HepG2 (cell line): ENCODE measurements at regions not wholly inside any gene's neighbourhood (a gene's known extent, or its start where the extent isn't known, plus 50 kb on each side); places are given as distances from the start of the nearest gene placed in this dataset.

ENCODE experiments used
- ARID4A ChIP-seq: sonication (generic); formaldehyde crosslinking; IDR thresholded peaks from 2 replicates; pipeline ENCODE4 v1.5.0; 2020; ENCODE audit warnings: mild to moderate bottlenecking, missing genetic modification reagents, borderline replicate concordance
- CBX5 ChIP-seq: sonication (generic); formaldehyde crosslinking; IDR thresholded peaks from 2 replicates; pipeline ENCODE4 v1.4.0; 2020; ENCODE audit warnings: missing genetic modification reagents, borderline replicate concordance
- DPF2 ChIP-seq: sonication (generic); formaldehyde crosslinking; IDR thresholded peaks from 2 replicates; pipeline ENCODE4 v1.4.0; 2020; ENCODE audit warnings: mild to moderate bottlenecking, low read depth, missing genetic modification reagents, borderline replicate concordance
- FOXA3 ChIP-seq: IDR thresholded peaks from 2 replicates; pipeline ENCODE4 v1.6.1; 2016; ENCODE audit warnings: missing genetic modification reagents, missing compliant biosample characterization
- GTF2F1 ChIP-seq: fragments of 150-350 bp; IDR thresholded peaks from 2 replicates; pipeline ENCODE4 v1.6.1; 2014; ENCODE audit warnings: low read length
- HNRNPK ChIP-seq: fragments of 200-400 bp; formaldehyde crosslinking; IDR thresholded peaks from 2 replicates; pipeline ENCODE4 v1.6.1; 2018; ENCODE audit warnings: low read length, low read depth, moderate library complexity, mild to moderate bottlenecking; ENCODE audit not compliant: poor library complexity, severe bottlenecking
- IRF2 ChIP-seq: IDR thresholded peaks from 2 replicates; pipeline ENCODE4 v1.6.1; 2018; ENCODE audit warnings: missing genetic modification reagents, missing compliant biosample characterization
- MAFG ChIP-seq: sonication (generic); formaldehyde crosslinking; IDR thresholded peaks from 2 replicates; pipeline ENCODE4 v1.5.1; 2020; ENCODE audit warnings: mild to moderate bottlenecking, missing genetic modification reagents
- MAFK ChIP-seq, 2 experiments: IDR thresholded peaks in 1 of 2; conservative IDR thresholded peaks in 1 of 2; 2 replicates each; pipeline ENCODE4 v1.6.1; 2011; ENCODE audit warnings: improper control_type of control experiment in 2 of 2, low read length in 2 of 2
- PRDM10 ChIP-seq: sonication (generic); formaldehyde crosslinking; IDR thresholded peaks from 2 replicates; pipeline ENCODE4 v1.4.0; 2020; ENCODE audit warnings: low read depth, missing genetic modification reagents
- PRMT3 ChIP-seq: sonication (generic); formaldehyde crosslinking; IDR thresholded peaks from 2 replicates; pipeline ENCODE4 v1.8.1; 2022; ENCODE audit warnings: low read depth, mild to moderate bottlenecking, moderate library complexity, missing genetic modification reagents, borderline replicate concordance
- RAD21 ChIP-seq: fragments of 450-650 bp; formaldehyde crosslinking; IDR thresholded peaks from 2 replicates; pipeline ENCODE4 v1.5.0; 2020; ENCODE audit warnings: mild to moderate bottlenecking
- ZFY ChIP-seq: sonication (generic); formaldehyde crosslinking; IDR thresholded peaks from 2 replicates; pipeline ENCODE4 v1.4.0; 2020; ENCODE audit warnings: missing genetic modification reagents
- ZKSCAN5 ChIP-seq: sonication (generic); formaldehyde crosslinking; IDR thresholded peaks from 2 replicates; pipeline ENCODE4 v1.5.1; 2020; ENCODE audit warnings: mild to moderate bottlenecking, missing genetic modification reagents
- ZMYM3 ChIP-seq: sonication (generic); formaldehyde crosslinking; IDR thresholded peaks from 2 replicates; pipeline ENCODE4 v1.5.1; 2020; ENCODE audit warnings: mild to moderate bottlenecking, missing genetic modification reagents
- ZNF644 ChIP-seq: IDR thresholded peaks from 2 replicates; pipeline ENCODE4 v1.6.1; 2016; ENCODE audit warnings: low read depth
- ZNF691 ChIP-seq: sonication (generic); formaldehyde crosslinking; IDR thresholded peaks from 2 replicates; pipeline ENCODE4 v1.4.0; 2020; ENCODE audit warnings: missing genetic modification reagents, low read depth, mild to moderate bottlenecking, borderline replicate concordance
- ZNF704 ChIP-seq: sonication (generic); formaldehyde crosslinking; IDR thresholded peaks from 2 replicates; pipeline ENCODE4 v1.8.1; 2023; ENCODE audit warnings: mild to moderate bottlenecking, inconsistent platforms, moderate library complexity, missing genetic modification reagents, borderline replicate concordance
- ZNF720 ChIP-seq: sonication (generic); formaldehyde crosslinking; IDR thresholded peaks from 2 replicates; pipeline ENCODE4 v1.4.0; 2020; ENCODE audit warnings: missing genetic modification reagents

- TF ChIP-seq ZFY (no peak), ZMYM3 (CRISPR knock-in tag) (0 out of 2 replicates have a peak, but pooled peaks have one; percentile 29), RAD21 (CRISPR knock-in tag) (no peak), HNRNPK (no peak), IRF2 (0 out of 2 replicates have a peak, but pooled peaks have one; percentile 30), GTF2F1 (no peak), FOXA3 (CRISPR knock-in tag) (peak; percentile 29; the same call in 1 of the 2 replicates), PRMT3 (no peak), ZKSCAN5 (CRISPR knock-in tag) (no peak), MAFG (CRISPR knock-in tag) (no peak), ZNF644 (CRISPR knock-in tag) (peak; percentile 53; the same call in 1 of the 2 replicates), DPF2 (CRISPR knock-in tag) (0 out of 2 replicates have a peak, but pooled peaks have one; percentile 11), ZNF704 (CRISPR knock-in tag) (no peak), MAFK (conservative IDR thresholded peaks at IDR 0.05 in 1 of 2, IDR thresholded peaks at IDR 0.05 in 1 of 2; ENCODE audit: low read length in 2 of 2) (peak in 1 of 2 experiments; percentile 21; a peak in 1 of 4 replicates), ZNF720 (CRISPR knock-in tag) (no peak), ZNF691 (CRISPR knock-in tag) (no peak), CBX5 (no peak), PRDM10 (CRISPR knock-in tag) (peak; percentile 52; the same call in 1 of the 2 replicates), ARID4A (CRISPR knock-in tag) (0 out of 2 replicates have a peak, but pooled peaks have one; percentile 13)
Observed at GRCh38 chr20:53865901-53866793, 204.2 kb downstream of the BCAS1 start (continued).
